ENCODE measurements at regions not wholly inside any gene's neighbourhood (a gene's known extent, or its start where the extent isn't known, plus 50 kb on each side); places are given as distances from the start of the nearest gene placed in this dataset.

- no peak for DNase-seq (ENCODE audit: low spot score)
- Histone ChIP-seq H3K79me2 (ENCODE audit: low read depth) (no peaks in the 10 kb centered on the region), H3K9ac (no peak overlapping the region), H2AFZ (replicated peaks) (no peak overlapping the region), H3K27ac (no peak overlapping the region), H3K27me3 (no peaks in the 10 kb centered on the region), H3F3A (ENCODE audit: low read depth) (no peaks in the 10 kb centered on the region), H3K4me2 (no peak overlapping the region), H3K4me3 (no peak overlapping the region), H3K9me3 (ENCODE audit: low read depth) (peaks cover 6% of the 10 kb centered on the region), H3K4me1 (peaks cover 5% of the 10 kb centered on the region), H4K20me1 (ENCODE audit: low read depth) (no peaks in the 10 kb centered on the region), H3K36me3 (peaks cover 3% of the 10 kb centered on the region)
- no peaks in the 10 kb centered on the region for H3K4me1 Mint-ChIP-seq
- TF ChIP-seq EZH2 (IDR thresholded peaks at IDR 0.05): no peak
- no peak for TF ChIP-seq EZH2phosphoT487 (IDR thresholded peaks at IDR 0.05)
- TF ChIP-seq CTCF (IDR thresholded peaks at IDR 0.05): no peak
- no peak overlapping the region for H3K27ac Mint-ChIP-seq
- peaks cover 4% of the 10 kb centered on the region for H3K27me3 Mint-ChIP-seq (ENCODE audit: insufficient read depth, low read depth)
- no peak overlapping the region for H3K4me3 Mint-ChIP-seq
- no peaks in the 10 kb centered on the region for H3K36me3 Mint-ChIP-seq
- peaks cover 21% of the 10 kb centered on the region for H3K9me3 Mint-ChIP-seq
Observed at GRCh38 chr2:128808462-128809258, 490.0 kb upstream of the HS6ST1 start.

GRCh38 chr2:128809259-128809636, 490.6 kb upstream of the HS6ST1 start:
- Mint-ChIP-seq H3K27ac (no peak overlapping the region), H3K36me3 (no peaks in the 10 kb centered on the region), H3K27me3 (ENCODE audit: insufficient read depth, low read depth) (peaks cover 4% of the 10 kb centered on the region), H3K4me3 (no peak overlapping the region), H3K4me1 (no peaks in the 10 kb centered on the region), H3K9me3 (peaks cover 21% of the 10 kb centered on the region)
- no peaks in the 10 kb centered on the region for H3K27me3 ChIP-seq
- peaks cover 3% of the 10 kb centered on the region for H3K36me3 ChIP-seq
- peaks cover 6% of the 10 kb centered on the region for H3K9me3 ChIP-seq (ENCODE audit: low read depth)
- DNase-seq (ENCODE audit: low spot score): no peak
- H3K9ac ChIP-seq: no peak overlapping the region
- TF ChIP-seq EZH2phosphoT487 (IDR thresholded peaks at IDR 0.05): no peak
- no peak for TF ChIP-seq CTCF (IDR thresholded peaks at IDR 0.05)
- no peak for TF ChIP-seq EZH2 (IDR thresholded peaks at IDR 0.05)
- no peak overlapping the region for H3K27ac ChIP-seq
- H2AFZ ChIP-seq (replicated peaks): no peak overlapping the region
- H3F3A ChIP-seq (ENCODE audit: low read depth): no peaks in the 10 kb centered on the region
- H4K20me1 ChIP-seq (ENCODE audit: low read depth): no peaks in the 10 kb centered on the region
- no peak overlapping the region for H3K4me3 ChIP-seq
- H3K79me2 ChIP-seq (ENCODE audit: low read depth): no peaks in the 10 kb centered on the region
- H3K4me2 ChIP-seq: no peak overlapping the region
- H3K4me1 ChIP-seq: peaks cover 5% of the 10 kb centered on the region

- Histone ChIP-seq H3K9ac (no peak overlapping the region), H3K27me3 (no peaks in the 10 kb centered on the region), H3K4me2 (no peak overlapping the region), H3K4me1 (peaks cover 5% of the 10 kb centered on the region), H3K9me3 (ENCODE audit: low read depth) (peaks cover 6% of the 10 kb centered on the region), H2AFZ (replicated peaks) (no peak overlapping the region), H3K79me2 (ENCODE audit: low read depth) (no peaks in the 10 kb centered on the region), H4K20me1 (ENCODE audit: low read depth) (no peaks in the 10 kb centered on the region), H3K36me3 (peaks cover 3% of the 10 kb centered on the region), H3F3A (ENCODE audit: low read depth) (no peaks in the 10 kb centered on the region), H3K4me3 (no peak overlapping the region), H3K27ac (no peak overlapping the region)
- no peaks in the 10 kb centered on the region for H3K4me1 Mint-ChIP-seq
- H3K9me3 Mint-ChIP-seq: peaks cover 21% of the 10 kb centered on the region
- H3K36me3 Mint-ChIP-seq: no peaks in the 10 kb centered on the region
- no peak for TF ChIP-seq EZH2 (IDR thresholded peaks at IDR 0.05)
- TF ChIP-seq CTCF (IDR thresholded peaks at IDR 0.05): no peak
- TF ChIP-seq EZH2phosphoT487 (IDR thresholded peaks at IDR 0.05): no peak
- H3K27ac Mint-ChIP-seq: no peak overlapping the region
- no peak for DNase-seq (ENCODE audit: low spot score)
- peaks cover 4% of the 10 kb centered on the region for H3K27me3 Mint-ChIP-seq (ENCODE audit: insufficient read depth, low read depth)
- no peak overlapping the region for H3K4me3 Mint-ChIP-seq
Observed at GRCh38 chr2:128809880-128810279, 491.2 kb upstream of the HS6ST1 start.

Measured in neural progenitor cell (in vitro differentiated cells).